SK-N-SH treated with all-trans-retinoic acid at 6 μM for 48 hours (cell line): ENCODE measurements at regions not wholly inside any gene's neighbourhood (a gene's known extent, or its start where the extent isn't known, plus 50 kb on each side); places are given as distances from the start of the nearest gene placed in this dataset.

Experiments used
- CREB5 ChIP-seq: fragments of 250-450 bp; sonication (Bioruptor Pico); IDR thresholded peaks from 2 replicates; pipeline ENCODE4 v1.5.1; 2020; ENCODE audit warnings: low read depth, mild to moderate bottlenecking, moderate library complexity
- PPARA ChIP-seq: fragments of 250-450 bp; sonication (Bioruptor Pico); IDR thresholded peaks from 2 replicates; pipeline ENCODE4 v1.5.0; 2020; ENCODE audit warnings: mild to moderate bottlenecking, borderline replicate concordance
- ZFP30 ChIP-seq: fragments of 450-650 bp; formaldehyde crosslinking; IDR thresholded peaks from 2 replicates; pipeline ENCODE4 v1.5.0; 2022; ENCODE audit warnings: mild to moderate bottlenecking, moderate library complexity
- ZNF70 ChIP-seq: fragments of 450-650 bp; formaldehyde crosslinking; IDR thresholded peaks from 2 replicates; pipeline ENCODE4 v1.5.0; 2020; ENCODE audit warnings: mild to moderate bottlenecking, moderate library complexity

DNA sequence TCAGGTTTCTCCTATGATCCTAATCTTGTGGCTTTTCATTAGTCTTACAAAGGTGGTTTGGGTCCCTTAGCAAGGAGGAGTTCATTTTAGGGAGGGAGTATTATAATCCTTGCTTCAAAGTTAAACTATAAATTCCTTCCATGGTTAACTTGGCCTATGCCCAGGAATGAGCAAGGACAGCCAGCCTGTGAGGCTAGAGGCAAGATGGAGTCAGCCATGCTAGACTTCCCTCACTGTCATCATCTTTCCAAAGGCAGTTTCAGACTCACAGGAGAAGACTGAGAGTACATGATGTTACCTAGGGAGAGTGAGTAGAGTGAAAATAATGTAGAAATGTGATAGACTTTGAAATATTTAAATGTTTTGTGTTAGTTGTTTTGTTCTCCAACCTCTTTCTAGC, 192.3 kb downstream of the GPAT3 start:
- TF ChIP-seq PPARA, result no peak
- no peak for TF ChIP-seq ZFP30 (CRISPR knock-in tag)
- no peak for TF ChIP-seq CREB5 (CRISPR knock-in tag)
- TF ChIP-seq ZNF70 (CRISPR knock-in tag), result no peak
